Fibroblast of peridontal ligament (primary cell): ENCODE measurements at regions not wholly inside any gene's neighbourhood (a gene's known extent, or its start where the extent isn't known, plus 50 kb on each side); places are given as distances from the start of the nearest gene placed in this dataset.
A peak's percentile ranks its signal among the peaks of the same experiment; 100 is the strongest.

Source experiments
- DNase-seq: peaks from one replicate; pipeline ENCODE4 v3.0.0-alpha.2; 2010; ENCODE audit errors: extremely low read depth

DNA sequence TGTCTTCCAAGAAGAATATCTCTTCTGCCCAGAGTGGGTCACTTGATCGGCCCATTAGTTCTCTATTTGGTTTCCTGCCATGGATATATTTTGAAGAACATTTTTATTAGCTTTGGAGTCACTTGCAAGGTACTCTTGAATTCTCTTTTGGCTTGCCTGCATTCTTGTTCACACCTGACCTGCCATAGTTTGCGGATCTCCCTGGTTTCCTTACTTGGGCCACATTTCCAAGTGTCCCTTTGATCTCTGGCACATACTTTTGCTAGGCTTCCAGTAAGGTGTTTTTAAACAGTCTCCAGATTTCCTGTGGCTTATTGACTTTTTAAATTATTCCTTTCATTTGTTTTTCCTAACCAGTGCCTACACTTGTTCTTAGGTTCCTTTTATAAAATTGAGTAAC is 488.5 kb upstream of the MDFIC2 start:
- DNase-seq: no peak

DNA sequence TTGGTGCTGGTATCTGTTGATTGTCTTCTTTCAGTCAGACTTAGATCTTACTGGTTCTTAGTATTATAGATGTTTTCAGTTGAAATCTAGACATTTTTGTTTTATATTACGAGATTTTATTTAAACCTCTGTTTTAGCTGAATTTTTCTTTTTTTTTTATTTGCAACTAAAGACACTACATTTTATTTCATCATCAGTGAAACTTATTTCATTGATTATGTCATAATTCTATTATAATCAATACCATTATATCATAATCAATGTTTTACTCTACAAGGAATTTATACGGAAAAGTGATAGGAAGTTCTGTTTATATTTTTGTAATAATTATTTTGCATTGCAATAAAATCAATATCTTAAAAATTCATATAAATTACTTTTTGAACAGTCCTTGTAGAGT is 477.4 kb upstream of the MDFIC2 start:
- no peak for DNase-seq

DNA sequence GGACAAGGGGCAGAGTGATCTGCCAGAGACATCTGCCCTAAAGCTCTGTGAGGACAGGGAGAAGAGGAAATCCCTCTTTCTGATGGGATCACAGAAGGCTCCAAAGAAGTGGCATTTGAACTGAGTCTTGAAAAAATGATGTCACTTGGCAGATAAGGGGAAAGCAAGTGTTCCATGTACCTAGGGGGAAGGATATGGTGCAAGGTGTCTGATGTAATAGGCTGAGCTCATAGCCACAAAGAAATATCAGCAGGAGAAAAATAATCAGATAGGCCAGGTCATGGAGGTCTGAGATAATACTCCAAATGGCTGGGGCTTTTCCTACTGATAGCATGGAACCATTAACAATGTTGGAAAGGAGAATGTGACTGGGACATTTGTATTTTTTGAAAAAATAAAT is 468.4 kb upstream of the MDFIC2 start:
- no peak for DNase-seq

DNA sequence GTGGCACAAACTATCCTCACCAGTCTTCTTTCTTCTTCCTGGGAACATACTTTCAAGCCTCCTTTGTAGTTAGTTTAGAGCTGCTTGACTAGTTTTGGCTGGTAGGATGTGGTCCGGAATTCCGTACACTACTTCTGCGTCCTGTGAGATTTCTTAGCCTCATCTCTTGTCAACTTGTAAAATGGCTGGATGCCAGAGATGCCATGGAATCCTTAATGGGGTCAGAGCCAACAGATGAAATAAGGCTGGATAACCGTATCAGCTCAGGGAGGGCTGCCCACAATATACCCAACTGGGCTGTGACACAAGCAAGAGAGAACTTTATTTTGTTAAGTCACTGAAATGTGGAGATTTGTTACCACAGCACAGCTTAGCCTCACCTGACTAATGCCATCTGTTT is 466.9 kb upstream of the MDFIC2 start:
- no peak for DNase-seq

DNA sequence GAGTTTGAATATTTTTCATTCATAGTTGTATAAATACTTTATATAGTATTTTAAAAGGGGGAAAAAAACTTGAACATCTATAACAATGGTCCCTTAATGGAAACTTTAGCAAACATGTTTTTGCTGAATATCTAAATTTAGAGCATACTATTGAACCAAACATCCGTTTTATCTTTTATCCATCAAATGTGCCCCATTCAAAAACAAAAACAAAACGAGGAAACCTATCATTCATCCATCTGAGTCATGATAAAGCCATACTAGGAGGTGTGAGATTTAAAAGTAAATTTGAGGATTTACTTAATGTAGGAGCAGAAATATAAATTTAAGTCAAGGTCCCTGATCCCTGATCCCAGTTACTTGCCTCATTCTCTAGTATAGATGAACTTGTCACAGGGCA is 463.6 kb upstream of the MDFIC2 start:
- no peak for DNase-seq

DNA sequence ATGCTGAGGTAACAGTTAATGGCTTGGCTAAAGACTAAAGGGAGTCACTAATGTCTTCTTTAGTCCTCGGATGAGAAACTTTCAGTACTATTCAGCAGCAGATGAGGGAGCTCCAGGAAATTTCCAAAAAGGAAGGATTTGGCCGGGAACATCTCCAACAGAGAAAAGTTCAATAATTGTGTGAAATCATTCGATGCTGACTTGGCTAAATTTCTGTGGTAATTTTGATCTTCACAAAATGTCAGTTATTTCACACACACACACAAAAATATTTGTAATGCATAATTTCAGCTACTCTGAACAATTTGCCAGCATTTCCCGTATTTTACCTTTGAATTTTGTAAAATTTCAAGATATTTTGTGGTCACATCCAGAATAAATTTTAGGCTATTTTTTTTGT is 462.8 kb upstream of the MDFIC2 start:
- DNase-seq: no peak

DNA sequence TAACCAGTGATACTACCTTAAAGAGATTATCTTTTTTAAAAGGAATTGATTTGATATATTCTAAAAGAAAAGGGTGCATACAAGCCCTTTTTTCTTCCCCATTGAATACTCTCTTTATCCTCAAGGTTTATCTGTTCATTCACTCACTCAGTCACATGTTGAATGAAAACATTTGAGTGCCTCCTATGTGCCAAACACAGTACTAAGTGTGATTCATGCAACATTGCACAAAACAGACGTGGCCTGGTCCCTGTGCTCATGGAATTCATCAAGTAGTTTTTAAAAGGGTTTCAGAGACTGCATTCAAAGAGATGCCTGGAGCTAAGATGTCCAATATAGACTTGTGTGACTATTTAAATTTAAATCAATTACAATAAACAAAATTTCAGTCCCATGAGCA is 462.2 kb upstream of the MDFIC2 start:
- peak; percentile 7 for DNase-seq

DNA sequence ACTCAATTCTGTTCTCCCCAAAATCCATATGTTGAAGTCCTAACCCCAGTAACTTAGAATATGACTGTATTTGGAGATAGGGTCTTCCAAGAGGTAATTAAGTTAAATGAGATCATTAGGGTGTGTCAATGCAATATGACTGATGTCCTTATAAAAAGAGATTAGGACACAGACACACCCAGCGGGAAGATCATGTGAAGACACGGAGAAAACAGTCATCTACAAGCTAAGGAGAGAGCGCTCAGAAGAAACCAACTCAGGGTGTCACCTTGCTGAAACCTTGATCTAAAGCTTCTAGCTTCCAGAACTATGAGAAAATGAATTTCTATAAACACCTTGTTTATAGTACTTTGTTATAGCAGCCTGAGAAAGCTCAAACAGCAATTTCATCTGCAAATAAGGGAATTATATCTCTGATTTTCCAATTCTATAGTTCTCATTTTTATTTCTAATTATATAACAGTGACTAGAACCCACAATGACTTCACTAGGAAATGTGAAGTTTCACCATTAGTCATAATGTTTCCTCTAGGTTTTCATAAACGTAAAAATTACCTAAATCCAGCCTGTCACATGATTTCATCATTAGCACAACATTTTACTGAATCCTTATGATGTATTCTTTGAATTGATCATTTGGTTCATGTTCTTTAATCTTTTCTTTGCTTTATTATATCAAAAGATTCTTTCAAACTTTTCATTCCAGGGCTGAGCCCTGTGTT is 459.1 kb upstream of the MDFIC2 start:
- DNase-seq: peak; percentile 46

DNA sequence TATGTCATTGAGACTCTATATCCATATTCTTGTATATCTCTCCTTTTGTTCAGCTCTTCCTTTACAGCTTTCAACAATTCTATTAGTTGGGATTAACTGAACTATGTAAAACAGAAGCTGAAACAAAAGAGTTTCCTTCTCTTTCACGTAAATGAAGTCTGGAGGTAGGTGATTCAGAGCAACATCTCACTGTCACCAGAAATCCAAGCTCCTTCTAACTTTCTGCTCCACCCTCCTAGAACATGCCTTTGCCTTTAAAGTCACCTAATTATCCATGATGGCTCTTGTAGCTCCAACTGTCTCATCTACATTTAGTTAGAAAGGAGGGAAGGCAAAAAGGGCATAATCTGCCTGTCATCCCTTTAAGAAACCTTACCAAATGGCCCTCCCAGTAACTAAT is 458.2 kb upstream of the MDFIC2 start:
- no peak for DNase-seq

DNA sequence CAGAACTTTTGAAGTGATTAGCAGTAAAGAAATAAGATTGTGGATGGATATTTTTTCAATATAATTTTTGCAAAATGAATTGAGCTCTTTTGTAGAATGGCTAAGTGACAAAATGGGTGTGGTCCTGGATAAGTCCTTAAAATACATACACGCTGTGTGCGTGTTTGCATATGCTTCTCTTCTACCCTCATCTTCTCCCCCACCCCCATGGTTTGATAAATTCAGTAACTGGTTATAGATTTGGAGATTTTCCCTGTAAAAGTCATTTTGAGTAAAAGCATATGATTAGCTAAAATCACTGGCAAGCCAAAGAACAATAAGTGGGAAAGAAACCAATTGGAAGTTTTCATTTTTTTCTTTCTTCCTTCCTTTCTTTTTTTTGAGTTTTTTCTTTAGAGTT is 453.9 kb upstream of the MDFIC2 start:
- no peak for DNase-seq

DNA sequence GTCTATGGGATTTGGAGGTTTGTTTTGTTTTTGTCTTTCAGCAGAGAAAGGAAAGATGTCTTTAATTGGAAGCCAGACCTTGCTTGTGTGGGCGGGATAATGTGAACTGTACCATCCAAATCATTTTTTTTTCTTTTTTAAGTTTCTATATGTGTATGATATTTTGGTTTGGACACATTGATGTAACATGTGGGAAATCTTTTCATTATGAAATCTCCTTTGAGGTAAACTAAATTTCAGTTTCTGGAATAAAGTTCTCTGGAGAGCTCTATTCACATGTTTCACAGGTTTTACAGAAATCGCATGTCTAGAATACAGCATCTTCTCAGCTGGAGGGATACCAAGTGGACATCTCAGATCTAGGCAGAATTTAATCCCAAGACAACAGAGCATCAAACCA is 451.5 kb upstream of the MDFIC2 start:
- no peak for DNase-seq

DNA sequence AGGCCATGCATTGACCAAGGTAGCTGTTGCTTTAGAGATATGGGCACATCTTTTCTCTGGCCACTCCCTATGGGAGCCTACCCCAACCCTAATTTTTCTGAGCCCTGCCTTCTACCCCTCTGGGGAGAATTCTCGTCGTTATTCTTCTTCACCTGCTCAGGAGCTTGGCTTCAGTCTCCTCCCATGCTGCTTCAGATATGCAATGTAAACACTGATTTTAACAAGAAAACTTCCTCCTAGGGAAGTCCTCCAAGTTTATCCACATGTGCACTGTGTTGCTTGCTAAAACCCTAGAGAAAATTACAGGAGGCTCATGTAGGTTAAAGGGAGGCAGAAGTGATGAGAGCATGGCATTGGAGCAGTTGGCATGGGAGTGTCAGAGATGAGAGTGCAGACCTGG is 445.2 kb upstream of the MDFIC2 start:
- DNase-seq: no peak

DNA sequence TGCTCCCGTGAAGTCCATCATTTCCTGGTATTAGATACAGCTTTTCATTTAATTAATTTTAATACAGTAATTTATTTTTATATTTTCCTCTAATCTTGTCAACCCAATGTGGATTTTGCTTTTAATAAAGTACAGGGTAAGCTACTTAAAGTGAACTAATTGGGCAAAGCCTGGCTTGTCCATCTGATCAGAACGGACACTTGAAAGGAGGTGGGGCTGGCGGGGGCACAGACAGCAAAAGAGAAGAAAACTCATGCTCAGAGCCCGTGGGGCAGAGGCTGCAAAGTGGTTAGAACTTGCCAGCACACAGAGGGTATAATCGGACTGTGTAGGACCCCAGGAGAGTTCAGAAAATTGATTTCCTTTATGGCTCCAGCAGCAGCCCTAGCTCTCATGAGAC is 443.1 kb upstream of the MDFIC2 start:
- DNase-seq: no peak

DNA sequence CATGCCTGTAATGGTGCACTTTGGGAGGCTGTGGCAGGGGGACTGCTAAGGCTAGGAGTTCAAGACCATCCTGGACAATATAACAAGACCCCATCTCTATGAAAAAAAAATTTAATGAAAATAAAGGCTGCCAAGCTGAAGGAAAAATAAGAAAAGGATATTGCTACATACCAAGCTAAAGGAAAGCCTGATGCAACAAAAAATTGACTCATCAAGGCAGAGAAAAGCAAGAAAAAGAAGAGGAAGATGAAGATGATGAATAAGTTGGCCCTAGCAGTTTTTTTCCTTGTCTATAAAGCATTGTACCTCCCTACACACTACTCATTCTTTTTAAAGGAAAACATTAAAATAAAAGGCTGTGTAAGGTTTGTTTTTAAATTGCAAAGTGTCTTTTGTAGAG is 441.9 kb upstream of the MDFIC2 start:
- peak; percentile 19 for DNase-seq

DNA sequence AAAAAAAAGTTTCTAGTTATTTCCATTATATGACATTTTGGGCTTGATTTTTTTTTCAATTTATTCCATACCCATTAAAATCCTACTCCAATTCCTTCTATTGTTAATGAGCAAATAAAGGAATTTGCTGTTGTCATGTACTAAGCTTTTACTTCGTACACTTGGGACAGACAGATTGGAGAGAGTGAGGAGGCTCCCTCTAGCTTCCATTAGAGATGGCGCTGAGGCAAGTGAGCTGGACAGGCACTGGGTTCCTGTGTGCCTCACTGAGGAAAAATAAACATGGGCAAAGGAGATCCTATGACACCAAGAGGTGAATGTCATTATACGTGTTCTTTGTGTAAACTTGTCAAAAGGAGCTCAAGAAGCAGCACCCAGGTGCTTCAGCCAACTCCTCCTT is 441.1 kb upstream of the MDFIC2 start:
- DNase-seq: no peak

DNA sequence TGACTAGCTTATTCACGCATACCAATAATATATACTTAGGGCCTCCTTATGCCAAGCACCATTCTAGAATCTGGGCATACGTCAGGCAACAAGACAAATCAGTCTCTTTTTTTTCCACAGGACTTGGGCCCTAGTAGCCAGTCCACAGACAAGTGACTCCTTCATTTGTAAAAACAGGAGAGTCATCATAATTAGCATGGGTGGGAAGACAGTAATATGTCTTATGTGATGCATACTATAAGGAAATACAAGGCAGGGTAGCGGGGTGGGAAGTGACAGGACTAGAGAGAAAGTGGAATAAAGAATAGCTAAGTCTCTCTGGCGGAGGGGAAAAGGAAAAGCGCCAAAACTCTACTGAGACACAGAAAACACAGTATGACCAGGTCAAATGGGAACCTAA is 439.6 kb upstream of the MDFIC2 start:
- no peak for DNase-seq

DNA sequence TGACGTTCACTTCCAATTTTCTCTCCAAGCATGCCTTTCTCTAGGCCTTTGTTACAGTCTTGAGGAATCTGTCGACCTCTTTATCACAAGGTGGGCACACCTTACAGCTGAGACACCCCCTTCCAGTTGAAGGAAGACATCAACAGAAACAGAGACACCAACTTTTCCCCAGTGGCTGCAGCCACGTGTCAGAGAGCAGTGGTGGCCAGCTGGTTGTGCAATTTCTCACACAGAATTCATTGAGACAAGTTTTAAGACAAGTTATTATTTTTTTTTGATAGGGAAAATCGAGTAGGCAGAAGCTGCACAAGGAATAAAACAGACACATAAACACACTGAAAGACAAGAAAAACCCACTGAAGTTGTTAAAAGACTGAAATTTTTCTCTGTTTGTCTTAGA is 436.7 kb upstream of the MDFIC2 start:
- no peak for DNase-seq

DNA sequence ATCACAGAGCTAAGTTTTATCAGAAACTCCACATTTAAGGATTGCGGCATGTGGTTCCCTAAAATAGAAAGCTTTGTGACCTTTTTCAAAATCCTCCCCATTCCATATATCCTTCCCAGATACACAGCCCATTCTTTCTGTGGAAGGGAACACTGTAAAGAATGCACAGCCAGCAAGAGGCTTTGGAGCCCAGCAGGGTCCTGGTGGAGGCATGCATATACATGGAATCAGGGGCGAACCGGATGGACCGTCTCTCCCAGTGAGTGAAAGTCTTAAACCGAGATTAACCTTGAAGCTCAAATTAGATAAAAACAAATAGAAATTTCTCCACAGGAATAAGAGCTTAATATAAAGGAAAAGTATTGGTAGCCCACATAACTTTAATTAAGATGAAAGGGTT is 436.2 kb upstream of the MDFIC2 start:
- no peak for DNase-seq

DNA sequence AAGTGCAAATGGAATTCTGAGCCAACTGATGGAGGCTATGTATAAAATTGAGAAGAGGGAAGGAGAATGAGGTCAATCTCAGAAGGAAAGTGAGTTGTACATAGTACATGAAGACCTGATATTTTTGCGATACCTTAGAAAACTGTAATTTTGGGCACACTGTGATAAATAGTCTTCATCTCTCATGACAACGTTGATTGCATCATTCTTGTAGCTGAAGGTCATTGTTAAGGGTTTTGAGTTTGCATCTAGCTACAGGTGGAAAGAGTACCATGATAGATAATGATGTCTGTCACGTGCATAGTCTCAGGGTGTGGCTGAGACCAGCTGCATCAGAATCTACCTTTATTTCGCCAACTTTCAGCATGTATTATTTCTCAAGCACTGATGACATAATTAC is 435.4 kb upstream of the MDFIC2 start:
- no peak for DNase-seq

DNA sequence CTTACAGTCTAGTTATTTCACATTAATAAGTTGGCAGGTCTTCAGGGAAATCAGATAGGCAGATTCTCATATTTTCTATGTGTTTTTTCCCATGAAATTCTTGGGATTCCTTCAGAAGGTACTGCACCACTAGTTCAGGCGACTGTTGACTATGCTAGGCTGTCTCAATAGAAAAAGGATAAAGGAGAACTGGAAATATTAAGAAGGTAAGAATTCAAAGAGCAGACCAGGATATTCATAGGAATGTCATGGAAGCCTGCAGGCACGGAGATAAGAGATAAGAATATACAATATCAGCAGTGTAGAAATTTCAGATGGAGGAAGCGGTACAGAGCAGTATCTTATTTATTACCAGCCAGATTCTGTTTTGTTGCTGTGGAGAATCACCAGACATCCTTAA is 432.1 kb upstream of the MDFIC2 start:
- no peak for DNase-seq

DNA sequence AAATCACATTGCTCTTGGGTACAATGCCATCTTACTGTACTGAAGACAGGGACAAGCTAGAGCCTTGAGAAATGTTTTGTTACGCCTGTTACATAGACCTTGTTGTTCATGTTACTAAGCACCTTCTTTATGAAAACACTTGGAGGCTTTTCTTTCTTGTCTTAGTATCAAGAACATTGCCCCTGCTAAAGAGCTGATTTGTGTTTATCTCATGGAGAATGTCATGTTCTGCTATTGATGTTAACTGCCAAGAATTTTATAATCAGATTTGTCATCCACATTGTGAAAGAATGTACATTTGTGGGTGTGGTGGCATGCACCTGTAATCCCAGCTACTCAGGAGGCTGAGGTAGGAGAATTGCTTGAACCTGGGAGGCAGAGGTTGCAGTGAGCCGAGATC is 431.3 kb upstream of the MDFIC2 start:
- no peak for DNase-seq

DNA sequence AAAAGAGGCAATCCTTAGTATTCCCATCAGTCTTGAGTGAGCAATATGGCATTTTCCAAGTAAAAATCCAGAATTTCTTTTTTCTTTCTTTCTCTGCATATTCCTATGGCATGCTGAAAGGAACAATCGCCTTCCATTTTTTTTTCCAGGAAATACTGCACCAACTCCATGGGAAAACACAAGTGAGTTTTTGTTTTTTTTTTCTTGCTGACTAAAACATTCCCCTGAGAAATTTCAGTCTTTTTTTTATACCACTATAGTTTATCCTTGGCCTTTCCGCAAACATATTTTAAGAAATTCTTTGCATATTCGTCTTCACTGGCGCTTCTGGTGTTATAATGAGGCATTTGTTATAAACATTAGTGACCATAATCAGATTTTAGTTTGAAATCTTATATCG is 429.6 kb upstream of the MDFIC2 start:
- DNase-seq: peak; percentile 66

DNA sequence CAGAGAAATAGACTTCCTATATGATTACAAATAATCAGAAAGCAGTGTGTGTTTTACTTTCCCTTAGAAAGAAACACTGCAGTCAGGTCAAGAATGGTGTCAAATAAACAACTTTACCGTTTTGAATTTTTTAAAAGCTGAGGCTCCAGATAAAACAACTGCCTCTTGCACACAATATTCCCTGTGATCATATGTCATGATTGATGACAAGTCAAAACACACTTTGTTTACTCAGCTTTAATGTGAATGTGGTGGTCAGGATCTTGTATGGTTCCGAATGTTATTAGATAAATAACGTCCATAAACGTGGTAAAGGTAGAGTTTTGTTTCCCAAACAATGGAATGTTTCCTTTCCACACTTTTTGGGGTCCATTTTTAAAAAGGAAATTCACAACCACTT is 428.4 kb upstream of the MDFIC2 start:
- no peak for DNase-seq

DNA sequence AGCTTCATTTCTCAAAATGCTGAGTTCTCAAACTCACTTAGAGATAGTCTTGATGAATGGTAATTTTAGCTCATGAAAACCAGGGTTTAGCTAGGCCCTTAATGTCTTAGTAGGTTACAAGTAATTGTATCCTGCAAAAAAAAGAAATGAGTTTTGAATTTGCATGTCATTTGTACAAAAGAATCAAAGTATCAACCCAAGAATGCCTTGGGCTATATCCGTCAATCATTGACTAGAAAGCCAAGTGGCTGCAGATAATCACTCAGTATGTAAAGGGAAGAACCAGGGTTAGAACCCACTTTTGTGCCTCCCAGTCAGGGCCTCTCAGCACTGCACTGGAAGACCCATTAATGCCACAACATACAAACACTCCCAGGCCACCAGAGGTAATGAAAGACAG is 427.6 kb upstream of the MDFIC2 start:
- no peak for DNase-seq

DNA sequence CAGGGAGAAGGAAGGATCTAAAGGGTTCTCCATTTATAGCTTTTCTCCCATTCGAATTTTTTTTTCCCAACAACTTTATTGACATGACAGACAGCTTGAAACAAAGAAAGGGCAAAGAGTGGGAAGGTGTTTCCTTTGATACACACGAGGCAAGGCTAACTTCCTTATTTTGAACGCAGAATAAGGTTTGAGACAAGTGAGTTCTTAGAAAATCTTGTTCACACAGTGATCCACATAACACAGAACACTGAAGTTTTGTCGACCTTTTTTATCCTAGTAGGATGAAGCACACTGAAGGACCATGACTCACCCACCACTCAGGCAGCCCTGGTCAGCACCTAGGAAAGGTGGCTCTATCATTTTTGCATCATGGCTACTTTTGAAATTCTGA is 425.8 kb upstream of the MDFIC2 start:
- no peak for DNase-seq
